ENCODE measurements at regions not wholly inside any gene's neighbourhood (a gene's known extent, or its start where the extent isn't known, plus 50 kb on each side); places are given as distances from the start of the nearest gene placed in this dataset.
"Not testable (repeated sequence)": the region's sequence is repeated elsewhere in the genome, so short reads cannot be mapped to it uniquely, and the experiment has no call there.

DNA sequence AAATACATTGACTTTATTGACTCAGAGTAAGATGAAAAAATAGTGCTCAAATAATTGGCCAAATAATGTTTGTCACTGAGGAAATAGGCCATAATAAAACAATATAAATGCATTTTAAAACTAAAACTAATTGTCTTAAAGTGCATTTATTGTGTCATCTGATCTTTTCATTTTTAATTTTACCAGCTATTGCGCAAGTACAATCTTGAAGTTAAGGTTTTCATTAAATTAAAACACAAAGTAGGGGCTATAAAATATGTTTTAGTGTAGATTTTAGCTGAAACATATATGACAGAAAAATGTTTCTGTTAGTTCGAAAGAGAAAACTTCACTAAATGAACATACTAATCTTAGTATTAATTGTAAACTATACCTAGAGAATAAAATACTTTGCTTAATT, 832.8 kb downstream of the FSCB start:
- no peak for DNase-seq

DNA sequence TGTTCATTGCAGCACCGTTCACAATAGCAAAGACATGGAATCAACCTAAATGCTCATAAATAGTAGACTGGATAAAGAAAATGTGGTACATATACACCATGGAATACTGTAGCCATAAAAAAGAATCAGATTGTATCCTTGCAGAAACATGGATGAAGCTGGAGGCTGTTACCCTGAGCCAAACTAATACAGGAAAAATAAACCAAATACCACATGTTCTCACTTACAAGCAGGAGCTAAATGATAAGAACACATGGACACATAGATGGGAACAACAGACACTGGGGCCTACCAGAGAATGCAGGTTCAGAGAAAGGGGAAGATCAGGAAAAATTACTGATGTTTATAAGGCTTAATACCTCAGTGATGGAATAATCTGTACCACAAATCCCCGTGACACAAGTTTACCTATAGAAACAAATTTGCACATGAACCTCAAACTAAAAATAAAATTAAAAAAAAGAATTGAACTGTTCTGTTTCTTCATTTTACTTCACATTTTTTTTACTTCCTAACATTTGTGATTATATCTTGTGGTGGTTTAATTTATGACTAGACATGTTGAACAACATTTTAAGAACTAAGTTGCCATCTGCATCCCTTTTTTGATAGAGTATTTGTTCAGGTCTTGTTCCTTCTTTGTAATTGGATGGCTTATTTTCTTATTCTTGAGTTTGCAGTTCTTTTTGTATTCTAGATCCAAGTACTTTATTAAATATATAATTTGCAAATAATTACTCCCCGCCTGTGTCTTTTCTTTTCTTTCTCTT, 835.2 kb downstream of the FSCB start:
- DNase-seq: peak; percentile 16

GRCh38 chr14:43669355-43669754, 837.7 kb downstream of the FSCB start:
- DNase-seq: no peak

DNA sequence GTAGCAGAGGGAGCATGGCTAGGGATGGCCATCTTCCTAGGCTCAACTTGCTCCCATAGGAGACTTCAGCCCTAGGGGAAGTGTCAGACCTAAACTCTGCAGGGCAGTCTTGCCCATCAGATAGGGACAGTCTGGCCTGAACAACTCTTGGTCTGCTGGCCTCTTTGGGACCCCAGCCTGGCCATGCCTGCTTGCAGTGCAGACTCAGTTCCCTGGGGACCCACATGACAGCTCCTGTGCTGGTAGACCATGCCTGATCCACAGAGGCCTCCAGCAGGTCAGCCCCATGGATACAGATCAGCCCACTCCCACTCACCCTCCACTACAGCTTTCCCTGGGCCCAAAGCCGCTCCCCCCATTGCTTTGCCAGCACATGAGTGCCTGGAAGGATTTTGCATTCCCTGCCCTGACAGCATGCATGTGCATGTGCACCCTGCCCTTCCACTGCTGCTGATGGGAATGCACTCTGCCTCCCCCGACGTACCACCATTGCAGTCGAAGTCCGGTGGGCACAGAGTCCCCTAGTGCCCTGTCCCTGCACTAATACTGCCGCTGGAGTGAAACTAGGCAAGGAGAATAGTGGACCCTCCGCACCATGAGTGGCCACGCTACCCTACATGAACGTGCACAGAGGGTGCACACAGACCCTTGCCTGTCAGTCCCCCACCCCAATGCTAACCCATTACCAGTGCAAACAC, 841.4 kb downstream of the FSCB start:
- no peak for DNase-seq

DNA sequence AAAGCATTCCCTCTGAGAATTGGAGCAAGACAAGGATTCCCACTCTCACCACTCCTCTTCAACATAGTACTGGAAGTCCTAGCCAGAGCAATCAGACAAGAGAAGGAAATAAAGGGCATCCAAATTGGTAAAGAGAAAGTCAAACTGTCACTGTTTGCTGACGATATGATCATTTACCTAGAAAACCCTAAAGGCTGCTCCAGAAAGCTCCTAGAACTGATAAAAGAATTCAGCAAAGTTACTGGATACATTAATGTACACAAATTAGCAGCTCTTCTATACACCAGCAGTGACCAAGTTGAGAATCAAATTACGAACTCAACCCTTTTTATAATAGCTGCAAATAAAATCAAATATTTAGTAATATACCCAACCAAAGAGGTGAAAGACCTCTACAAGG, 851.9 kb downstream of the FSCB start:
- DNase-seq: not testable (repeated sequence)

GRCh38 chr14:43651896-43652295, 855.2 kb downstream of the FSCB start:
- DNase-seq: no peak

DNA sequence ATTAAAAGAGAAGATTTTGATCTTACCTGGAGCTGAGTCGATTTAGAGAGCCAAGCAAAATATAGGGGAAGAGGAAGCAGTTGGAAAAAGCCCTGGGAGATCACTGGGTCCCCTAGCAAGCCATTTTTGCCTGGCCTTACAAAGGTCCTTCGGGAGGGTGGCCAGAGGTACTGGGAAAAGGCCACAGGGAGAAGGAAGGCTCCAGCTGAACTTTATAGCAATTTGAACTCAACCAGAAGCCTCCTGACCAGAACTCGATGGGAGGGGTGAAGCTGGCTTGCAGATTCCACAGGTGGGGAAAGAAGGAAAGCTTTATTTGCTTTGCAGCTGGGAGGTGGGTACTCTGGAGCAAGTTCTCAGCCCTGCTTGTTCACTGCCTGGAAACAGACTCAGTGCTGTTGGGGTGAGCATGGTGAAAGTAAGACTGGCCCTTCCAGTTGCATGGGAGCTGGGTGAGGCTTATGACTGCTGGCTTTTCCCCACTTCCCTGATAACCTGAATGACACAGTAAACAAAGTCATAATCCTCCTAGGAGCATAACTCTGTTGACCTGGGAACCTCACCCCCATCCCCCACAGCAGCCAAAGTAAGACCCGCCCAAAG, 855.8 kb downstream of the FSCB start:
- DNase-seq: no peak

GRCh38 chr14:43649508-43649907, 857.6 kb downstream of the FSCB start:
- DNase-seq: no peak

GRCh38 chr14:43647302-43647701, 859.8 kb downstream of the FSCB start:
- DNase-seq: no peak

- no peak for DNase-seq
Measured at GRCh38 chr14:43640718-43641267, 866.3 kb downstream of the FSCB start.

- no peak for DNase-seq
Measured at GRCh38 chr14:43625294-43625693, 881.8 kb downstream of the FSCB start.

- no peak for DNase-seq
Measured at GRCh38 chr14:43621282-43621681, 885.8 kb downstream of the FSCB start.

DNA sequence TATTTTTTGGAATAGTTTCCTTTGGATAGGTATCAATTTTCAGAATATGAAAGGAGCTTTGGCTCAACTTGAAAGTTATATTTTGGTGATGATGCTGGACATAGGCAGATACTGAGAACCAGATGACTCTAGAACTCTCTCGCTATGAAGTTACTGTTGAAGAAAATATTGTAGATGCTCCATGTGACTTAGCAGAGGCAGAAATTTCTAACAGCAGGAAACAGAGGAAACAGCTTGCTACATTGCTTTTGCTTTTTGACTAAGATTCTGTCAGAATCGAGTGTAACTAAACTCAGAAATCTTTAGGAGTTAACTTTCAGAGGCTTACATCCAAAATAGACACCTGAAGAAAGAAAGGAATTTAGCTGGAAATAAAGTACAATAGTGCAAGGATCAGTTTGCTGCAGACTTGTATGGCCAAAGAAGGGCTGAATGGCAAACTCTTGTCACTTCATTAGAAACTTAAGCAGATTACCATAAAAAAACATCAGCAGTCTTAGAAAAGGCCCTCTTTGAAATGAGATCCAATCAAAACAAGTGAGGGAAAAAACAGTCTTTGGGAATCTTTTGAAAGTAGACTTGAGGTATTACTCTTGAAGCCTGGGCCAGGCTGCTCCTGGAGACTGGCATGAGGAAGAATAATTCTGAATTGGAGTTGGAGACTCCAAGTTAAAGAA, 911.8 kb downstream of the FSCB start:
- DNase-seq: no peak

- DNase-seq: no peak
Measured at GRCh38 chr14:43591776-43592175, 915.3 kb downstream of the FSCB start.

- DNase-seq: no peak
Measured at GRCh38 chr14:43587183-43587582, 919.9 kb downstream of the FSCB start.

GRCh38 chr14:43579671-43580070, 927.4 kb downstream of the FSCB start:
- no peak for DNase-seq

GRCh38 chr14:43568022-43568421, 939.1 kb downstream of the FSCB start:
- no peak for DNase-seq

GRCh38 chr14:43548368-43548767, 958.7 kb downstream of the FSCB start:
- DNase-seq: no peak

DNA sequence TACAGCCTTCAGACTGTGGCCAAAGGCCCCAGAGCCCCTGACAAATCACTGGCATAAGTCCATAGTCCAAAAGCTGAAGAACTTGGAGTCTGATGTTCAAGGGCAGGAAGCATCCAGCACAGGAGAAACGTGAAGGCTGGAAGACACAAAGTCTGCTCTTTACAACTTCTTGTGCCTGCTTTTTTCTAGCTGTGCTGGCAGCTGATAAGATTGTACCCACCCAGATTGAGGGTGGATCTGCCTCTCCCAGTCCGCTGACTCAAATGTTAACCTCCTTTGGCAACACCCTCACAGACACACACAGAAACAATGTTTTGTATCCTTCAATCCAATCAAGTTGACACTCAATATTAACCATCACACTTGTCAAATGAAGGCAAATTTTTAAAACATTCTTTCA, 959.5 kb downstream of the FSCB start:
- not testable (repeated sequence) for DNase-seq

GRCh38 chr14:43541356-43541755, 965.7 kb downstream of the FSCB start:
- no peak for DNase-seq

DNA sequence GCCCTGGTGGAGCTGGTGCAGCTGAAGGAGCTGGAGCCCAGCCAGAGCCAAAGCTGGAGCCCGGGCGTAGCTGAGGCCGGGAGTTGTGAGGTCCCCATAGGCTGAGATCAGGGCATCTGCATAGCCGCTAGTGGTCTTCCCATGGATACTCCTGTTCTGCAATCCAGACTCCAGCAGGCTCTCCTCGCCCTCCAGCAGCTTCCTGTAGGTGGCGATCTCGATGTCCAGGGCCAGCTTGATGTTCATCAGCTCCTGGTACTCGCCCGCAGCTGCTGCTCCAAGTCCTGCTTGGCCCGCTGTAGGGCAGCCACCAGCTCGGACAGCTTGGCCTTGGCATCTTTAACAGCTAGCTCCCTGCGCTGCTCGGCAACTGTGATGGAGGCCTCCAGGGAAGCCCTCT, 966.1 kb downstream of the FSCB start:
- no peak for DNase-seq

DNA sequence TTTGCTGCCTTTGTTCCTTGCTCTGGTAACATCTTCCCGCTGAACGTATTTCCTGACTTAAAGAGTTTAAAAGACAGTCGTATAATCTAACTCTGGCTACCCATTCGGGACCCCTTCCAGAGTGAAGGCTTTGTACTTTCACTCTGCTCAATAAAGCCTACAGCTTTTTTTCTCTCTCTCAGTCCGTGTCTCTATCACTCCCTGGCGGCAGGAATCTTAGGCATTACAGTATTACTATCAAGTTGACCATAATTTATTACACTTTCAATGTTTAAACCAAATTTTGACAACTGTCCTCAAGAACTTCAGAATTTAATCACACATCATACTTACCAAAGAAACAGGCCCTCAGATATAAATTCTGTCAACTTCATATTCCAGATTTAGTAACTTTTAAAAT, 967.9 kb downstream of the FSCB start:
- peak; percentile 43 for DNase-seq

GRCh38 chr14:43535231-43535838, 971.7 kb downstream of the FSCB start:
- DNase-seq: no peak
